Superior temporal gyrus (tissue), 1 donor: ENCODE measurements at regions not wholly inside any gene's neighbourhood (a gene's known extent, or its start where the extent isn't known, plus 50 kb on each side); places are given as distances from the start of the nearest gene placed in this dataset.

ENCODE experiments used
- DNase-seq: peaks from one replicate; pipeline ENCODE4 v3.0.0-alpha.2; 2016; ENCODE audit errors: extremely low spot score

- DNase-seq: no peak
These were observed 76.0 kb downstream of the ATPSCKMT start for GRCh38 chr5:10173716-10174115.

- no peak for DNase-seq
These were observed 77.4 kb downstream of the ATPSCKMT start for GRCh38 chr5:10172247-10172646.

GRCh38 chr5:10169359-10169758 lies 80.3 kb downstream of the ATPSCKMT start:
- DNase-seq: no peak

- DNase-seq: no peak
These were observed 81.4 kb downstream of the ATPSCKMT start for GRCh38 chr5:10168254-10168653.

- no peak for DNase-seq
These were observed 81.9 kb downstream of the ATPSCKMT start for GRCh38 chr5:10167806-10168205.

GRCh38 chr5:10166392-10166791 lies 83.3 kb downstream of the ATPSCKMT start:
- DNase-seq: no peak

GRCh38 chr5:10162468-10162867 lies 87.2 kb downstream of the ATPSCKMT start:
- no peak for DNase-seq

GRCh38 chr5:10161778-10162177 lies 87.9 kb downstream of the ATPSCKMT start:
- no peak for DNase-seq

- DNase-seq: no peak
These were observed 89.4 kb downstream of the ATPSCKMT start for GRCh38 chr5:10160241-10160640.

GRCh38 chr5:10158886-10159285 lies 90.8 kb downstream of the ATPSCKMT start:
- no peak for DNase-seq

- DNase-seq: no peak
These were observed 92.5 kb downstream of the ATPSCKMT start for GRCh38 chr5:10157085-10157669.

- DNase-seq: no peak
These were observed 93.6 kb downstream of the ATPSCKMT start for GRCh38 chr5:10155897-10156667.

GRCh38 chr5:10153808-10154537 lies 95.7 kb downstream of the ATPSCKMT start:
- no peak for DNase-seq

- no peak for DNase-seq
These were observed 96.3 kb downstream of the ATPSCKMT start for GRCh38 chr5:10153394-10153793.

- no peak for DNase-seq
These were observed 98.0 kb downstream of the ATPSCKMT start for GRCh38 chr5:10151656-10152055.

GRCh38 chr5:10149911-10150310 lies 99.8 kb downstream of the ATPSCKMT start:
- no peak for DNase-seq

GRCh38 chr5:10145923-10146401 lies 103.7 kb downstream of the ATPSCKMT start:
- DNase-seq: peak; percentile 80

- no peak for DNase-seq
These were observed 105.6 kb downstream of the ATPSCKMT start for GRCh38 chr5:10144040-10144439.

- no peak for DNase-seq
These were observed 109.3 kb downstream of the ATPSCKMT start for GRCh38 chr5:10140195-10140973.

- DNase-seq: peak; percentile 70
These were observed 111.2 kb downstream of the ATPSCKMT start for GRCh38 chr5:10138395-10139057.

- DNase-seq: peak; percentile 60
These were observed 115.9 kb downstream of the ATPSCKMT start for GRCh38 chr5:10133830-10134229.
